ENCODE measurements at regions not wholly inside any gene's neighbourhood (a gene's known extent, or its start where the extent isn't known, plus 50 kb on each side); places are given as distances from the start of the nearest gene placed in this dataset.

DNA sequence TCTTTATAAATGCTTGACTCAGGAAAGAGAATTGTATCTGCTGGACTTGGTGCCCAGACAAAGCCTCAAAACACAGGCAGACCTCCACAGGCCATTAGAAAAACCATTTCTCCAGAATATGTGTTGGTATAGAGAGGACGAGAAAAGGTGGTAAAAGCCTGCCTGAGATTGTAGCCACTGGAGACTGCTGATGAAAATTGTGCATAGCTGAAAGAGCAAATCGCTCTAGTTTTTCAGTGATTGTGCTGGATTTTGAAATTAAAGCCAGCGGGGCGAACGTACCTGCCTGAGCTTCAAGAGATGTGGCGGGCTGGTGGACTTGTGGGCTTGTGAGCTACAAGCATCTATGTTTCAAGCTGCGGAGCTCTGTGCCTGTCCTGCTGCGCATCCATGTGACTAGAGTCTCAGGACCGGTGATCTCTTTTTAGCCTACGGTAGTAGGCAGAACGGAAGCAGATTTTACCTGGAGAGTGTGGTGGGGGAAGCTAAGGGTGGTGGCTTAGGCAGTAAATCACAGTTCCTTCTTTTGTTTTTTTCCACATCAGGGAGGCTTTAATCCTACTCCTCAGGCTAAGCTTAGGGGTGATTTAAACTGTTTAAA is 193.6 kb downstream of the SREK1 start:
- DNase-seq (ENCODE audit: low read depth) = no peak
- H3K4me3 ChIP-seq (ENCODE audit: low read depth, low read length) = no peak overlapping the region
- TF ChIP-seq, protein P1, sequence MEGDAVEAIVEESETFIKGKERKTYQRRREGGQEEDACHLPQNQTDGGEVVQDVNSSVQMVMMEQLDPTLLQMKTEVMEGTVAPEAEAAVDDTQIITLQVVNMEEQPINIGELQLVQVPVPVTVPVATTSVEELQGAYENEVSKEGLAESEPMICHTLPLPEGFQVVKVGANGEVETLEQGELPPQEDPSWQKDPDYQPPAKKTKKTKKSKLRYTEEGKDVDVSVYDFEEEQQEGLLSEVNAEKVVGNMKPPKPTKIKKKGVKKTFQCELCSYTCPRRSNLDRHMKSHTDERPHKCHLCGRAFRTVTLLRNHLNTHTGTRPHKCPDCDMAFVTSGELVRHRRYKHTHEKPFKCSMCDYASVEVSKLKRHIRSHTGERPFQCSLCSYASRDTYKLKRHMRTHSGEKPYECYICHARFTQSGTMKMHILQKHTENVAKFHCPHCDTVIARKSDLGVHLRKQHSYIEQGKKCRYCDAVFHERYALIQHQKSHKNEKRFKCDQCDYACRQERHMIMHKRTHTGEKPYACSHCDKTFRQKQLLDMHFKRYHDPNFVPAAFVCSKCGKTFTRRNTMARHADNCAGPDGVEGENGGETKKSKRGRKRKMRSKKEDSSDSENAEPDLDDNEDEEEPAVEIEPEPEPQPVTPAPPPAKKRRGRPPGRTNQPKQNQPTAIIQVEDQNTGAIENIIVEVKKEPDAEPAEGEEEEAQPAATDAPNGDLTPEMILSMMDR (IDR thresholded peaks at IDR 0.05; ENCODE audit: insufficient read depth, low read depth, low read length, missing control alignments) = no peak

DNA sequence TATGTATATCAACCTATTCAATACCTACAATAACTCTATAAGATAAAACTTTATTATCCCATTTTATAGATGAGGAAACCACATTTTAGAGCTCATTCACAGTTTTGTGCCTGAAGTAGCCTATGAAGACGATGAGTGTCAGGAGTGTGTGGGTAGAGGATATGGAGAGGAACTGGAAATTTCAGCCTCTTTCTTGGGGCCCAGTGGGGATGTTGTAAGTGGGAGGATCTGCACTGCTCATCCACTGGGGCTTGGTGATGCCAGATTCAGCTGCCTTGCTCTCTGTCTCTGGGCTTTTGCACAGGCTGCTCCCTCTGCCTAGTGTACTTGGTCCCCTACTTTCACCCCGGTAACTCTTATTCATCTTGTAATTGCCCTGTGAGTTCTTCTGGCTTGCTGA is 194.7 kb downstream of the SREK1 start:
- no peak overlapping the region for H3K4me3 ChIP-seq (ENCODE audit: low read depth, low read length)
- TF ChIP-seq, protein P1 (IDR thresholded peaks at IDR 0.05; ENCODE audit: insufficient read depth, low read depth, low read length, missing control alignments) = no peak
- DNase-seq (ENCODE audit: low read depth) = no peak

DNA sequence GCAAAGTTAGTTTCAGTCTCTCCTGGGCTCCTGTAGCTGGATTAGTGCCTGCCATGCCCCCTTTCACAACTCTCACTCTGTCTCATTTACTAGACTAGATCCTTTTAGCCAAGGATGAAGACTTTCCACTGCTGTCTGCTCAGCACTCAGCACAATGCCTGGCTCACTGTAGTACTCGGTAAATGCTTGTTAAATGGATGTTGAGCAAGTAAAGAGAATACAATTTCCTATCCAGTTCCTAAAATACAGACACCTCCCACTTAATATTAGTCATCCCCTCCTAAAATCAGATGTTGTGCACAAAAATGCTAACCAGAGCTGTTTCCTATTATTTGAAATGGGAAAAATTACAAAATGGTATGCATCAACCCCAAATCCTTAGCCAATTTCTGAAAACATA is 195.8 kb downstream of the SREK1 start:
- DNase-seq (ENCODE audit: low read depth) = no peak
- TF ChIP-seq, protein P1 (IDR thresholded peaks at IDR 0.05; ENCODE audit: insufficient read depth, low read depth, low read length, missing control alignments) = no peak
- no peak overlapping the region for H3K4me3 ChIP-seq (ENCODE audit: low read depth, low read length)

DNA sequence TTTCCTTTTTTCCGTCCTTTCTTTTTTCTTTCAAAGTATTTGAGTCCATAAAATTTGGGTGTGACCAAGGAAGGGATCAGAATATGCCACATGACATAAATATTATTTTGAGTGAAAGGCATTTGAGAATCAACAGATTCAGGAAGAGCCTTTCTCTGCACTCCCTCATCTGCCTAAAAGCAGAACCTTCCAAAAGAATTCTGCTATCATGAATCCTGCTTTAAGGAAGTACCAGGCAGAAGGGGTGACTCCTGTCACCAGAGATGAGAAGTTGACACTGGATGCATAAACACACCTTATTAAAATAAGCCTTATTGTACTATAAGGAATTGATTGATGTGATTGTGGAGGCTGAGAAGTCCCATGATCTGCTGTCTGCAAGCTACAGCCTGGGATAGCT is 196.7 kb downstream of the SREK1 start:
- DNase-seq (ENCODE audit: low read depth) = no peak

DNA sequence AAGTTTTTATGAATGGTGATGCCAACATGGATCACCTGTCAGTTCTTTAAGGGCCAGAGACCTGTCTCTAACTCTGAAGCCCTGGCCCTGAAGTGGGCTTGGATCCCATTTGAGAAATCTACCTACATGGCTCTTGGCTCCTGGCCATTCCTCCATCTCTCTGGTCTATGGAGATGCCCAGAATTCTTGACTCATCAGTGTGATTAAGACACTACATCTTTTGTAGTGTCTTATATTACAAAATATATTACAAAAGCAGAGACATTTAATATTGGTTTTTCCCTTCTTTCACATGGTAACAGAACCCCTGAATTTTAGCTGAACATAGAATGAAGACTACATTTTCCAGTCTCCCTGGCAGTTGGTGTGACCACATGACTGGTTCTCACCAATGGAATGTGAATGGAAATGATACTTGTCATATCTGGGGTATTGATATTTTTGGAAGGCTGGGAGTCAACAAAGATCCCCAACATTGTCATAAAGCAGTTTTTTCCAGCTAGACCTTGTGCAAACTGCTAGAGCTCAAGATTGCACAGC is 198.3 kb downstream of the SREK1 start:
- TF ChIP-seq, protein P1 (IDR thresholded peaks at IDR 0.05; ENCODE audit: insufficient read depth, low read depth, low read length, missing control alignments) = no peak
- DNase-seq (ENCODE audit: low read depth) = no peak
- no peak overlapping the region for H3K4me3 ChIP-seq (ENCODE audit: low read depth, low read length)

More for the DNA sequence above, 196.7 kb downstream of the SREK1 start:
- no peak overlapping the region for H3K4me3 ChIP-seq (ENCODE audit: low read depth, low read length)
- TF ChIP-seq, protein P1 (IDR thresholded peaks at IDR 0.05; ENCODE audit: insufficient read depth, low read depth, low read length, missing control alignments) = no peak

DNA sequence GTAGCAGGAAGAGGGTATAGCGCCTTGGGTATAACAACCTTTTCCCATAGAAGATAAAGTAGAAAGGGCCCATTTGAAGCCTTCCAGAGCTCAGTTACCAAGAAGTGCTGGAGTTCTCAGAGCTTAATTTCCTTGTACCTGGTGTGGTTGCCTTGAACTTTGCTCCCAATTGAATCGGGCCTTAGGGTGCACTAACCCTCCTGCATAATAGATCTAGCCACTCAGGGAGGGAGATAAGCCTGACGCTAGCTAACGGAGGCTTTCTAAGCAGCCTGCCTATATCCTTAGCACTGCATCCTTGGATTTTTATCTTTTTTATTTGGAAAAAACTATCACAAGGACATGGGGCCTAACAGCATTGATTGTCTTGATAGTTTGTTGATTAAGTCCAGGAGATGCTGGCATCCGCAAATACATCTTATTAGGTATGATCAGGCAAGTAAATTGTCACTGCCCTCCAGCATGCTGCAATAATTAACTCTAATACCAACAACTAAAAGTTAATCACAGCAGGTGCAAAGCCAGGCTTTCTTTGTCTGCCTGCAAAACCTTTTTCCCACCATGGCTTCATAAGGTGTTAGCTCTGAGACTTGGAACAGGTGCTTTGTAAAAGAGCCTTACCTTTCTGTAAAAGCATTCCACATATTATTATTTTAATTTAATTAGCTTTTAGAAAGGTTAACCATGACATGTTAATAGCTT is 199.4 kb downstream of the SREK1 start:
- no peak overlapping the region for H3K4me3 ChIP-seq (ENCODE audit: low read depth, low read length)
- TF ChIP-seq, protein P1 (IDR thresholded peaks at IDR 0.05; ENCODE audit: insufficient read depth, low read depth, low read length, missing control alignments) = no peak
- no peak for DNase-seq (ENCODE audit: low read depth)
